ENCODE measurements at regions not wholly inside any gene's neighbourhood (a gene's known extent, or its start where the extent isn't known, plus 50 kb on each side); places are given as distances from the start of the nearest gene placed in this dataset.

GRCh38 chr4:182142176-182143085 lies 100.8 kb upstream of the TENM3 start:
- no peak for DNase-seq (ENCODE audit: low spot score)

DNA sequence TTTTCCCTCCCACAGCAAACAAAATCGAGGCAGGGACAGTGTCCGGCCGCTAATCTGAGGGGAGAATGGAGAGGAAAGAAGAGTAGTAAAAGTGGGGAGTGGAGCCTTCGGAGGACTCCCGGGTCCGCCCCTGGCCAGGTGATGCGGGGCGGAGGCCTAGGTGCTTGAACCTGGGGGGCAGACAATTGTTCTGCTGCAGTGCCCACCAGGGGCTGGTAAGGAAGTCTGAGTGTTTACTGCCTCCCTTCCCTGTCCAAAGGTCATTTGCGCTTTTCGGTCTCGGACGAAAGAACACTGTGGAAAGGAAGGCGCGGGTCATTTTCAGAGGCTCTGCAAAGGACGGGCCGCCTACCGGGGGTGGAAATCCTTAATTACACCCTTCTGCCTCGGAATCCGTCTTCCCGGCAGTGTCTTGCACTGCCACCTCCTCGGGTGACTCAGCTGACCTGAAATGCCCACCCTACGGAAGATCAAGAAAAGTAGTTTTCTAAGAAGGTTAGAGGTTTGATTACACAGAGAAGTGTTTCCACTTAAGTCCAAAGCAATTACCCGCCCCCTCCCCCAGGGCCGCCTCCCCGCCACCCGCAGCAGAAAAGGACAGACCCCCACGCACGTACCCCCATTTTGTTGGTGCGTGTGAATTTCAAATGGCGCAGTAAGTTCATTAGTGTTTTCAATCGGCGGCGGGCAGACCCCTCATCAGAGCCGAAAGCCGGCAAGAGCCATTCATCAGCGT lies 99.9 kb upstream of the TENM3 start:
- DNase-seq (ENCODE audit: low spot score), result no peak

GRCh38 chr4:182143822-182144625 lies 99.2 kb upstream of the TENM3 start:
- no peak for DNase-seq (ENCODE audit: low spot score)

DNA sequence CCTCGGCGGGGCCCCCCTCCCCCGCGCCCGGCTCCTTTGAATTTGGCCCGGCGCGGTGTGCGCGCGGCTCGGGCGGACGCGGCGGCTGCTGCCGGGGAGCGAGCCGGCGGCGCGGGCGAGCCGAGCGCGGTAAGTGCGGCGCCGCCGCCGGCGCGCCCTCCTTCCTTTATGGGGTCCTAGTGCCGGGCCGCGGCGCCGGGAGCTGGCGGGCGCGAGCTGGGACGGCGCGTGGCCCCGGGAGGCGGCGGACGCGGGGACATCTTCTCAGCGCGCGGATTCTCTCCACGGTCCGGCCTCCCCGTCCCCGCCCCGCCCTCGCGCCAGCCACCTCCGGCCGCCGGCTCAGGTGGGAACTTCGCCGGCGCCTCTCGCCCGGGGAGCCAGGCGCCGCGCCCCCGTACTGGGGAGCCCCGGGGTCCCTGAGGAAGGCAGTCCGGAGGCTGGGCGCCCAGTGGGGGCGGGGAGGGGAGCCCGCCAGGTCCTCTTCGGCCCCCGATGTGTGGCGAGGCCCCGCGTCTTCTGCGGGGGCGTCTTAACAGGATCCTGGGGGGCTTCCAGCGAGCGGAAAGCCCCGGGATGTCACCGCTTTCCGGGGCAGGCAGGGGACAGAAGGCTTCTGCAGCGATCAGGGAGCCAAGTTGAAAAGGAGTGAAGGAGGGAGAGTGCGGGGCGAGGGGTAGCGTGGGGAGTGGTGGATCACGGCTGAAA lies 98.4 kb upstream of the TENM3 start:
- DNase-seq (ENCODE audit: low spot score), result no peak

DNA sequence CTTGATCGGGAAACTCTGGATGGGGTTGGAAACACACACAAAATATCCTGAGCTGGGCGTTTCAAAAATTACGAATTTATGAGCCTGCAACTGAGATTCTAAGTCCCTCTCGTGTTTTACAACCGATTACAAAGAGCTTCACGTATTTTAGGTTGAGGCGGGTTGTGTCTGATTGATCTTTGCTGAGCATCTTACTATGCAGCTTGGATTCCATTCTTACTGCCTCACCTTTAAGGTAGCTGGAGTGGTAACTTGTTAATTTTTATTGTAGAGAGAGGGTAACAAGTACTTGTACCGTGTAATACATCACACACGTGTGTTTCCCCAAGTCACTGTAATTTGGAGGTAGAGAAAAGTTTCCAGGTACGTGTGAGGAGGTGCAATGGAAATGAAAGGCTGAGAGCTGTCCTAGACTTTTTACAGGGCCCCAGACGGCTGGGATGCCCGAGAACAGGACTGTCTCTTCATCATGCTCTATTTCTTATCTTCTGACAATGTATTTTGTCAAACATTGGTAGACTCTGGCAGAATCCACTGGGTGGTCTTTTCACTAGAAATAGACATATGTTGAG lies 97.8 kb upstream of the TENM3 start:
- DNase-seq (ENCODE audit: low spot score), result no peak

GRCh38 chr4:182147391-182147790 lies 95.8 kb upstream of the TENM3 start:
- DNase-seq (ENCODE audit: low spot score), result no peak

GRCh38 chr4:182150645-182151044 lies 92.6 kb upstream of the TENM3 start:
- no peak for DNase-seq (ENCODE audit: low spot score)

DNA sequence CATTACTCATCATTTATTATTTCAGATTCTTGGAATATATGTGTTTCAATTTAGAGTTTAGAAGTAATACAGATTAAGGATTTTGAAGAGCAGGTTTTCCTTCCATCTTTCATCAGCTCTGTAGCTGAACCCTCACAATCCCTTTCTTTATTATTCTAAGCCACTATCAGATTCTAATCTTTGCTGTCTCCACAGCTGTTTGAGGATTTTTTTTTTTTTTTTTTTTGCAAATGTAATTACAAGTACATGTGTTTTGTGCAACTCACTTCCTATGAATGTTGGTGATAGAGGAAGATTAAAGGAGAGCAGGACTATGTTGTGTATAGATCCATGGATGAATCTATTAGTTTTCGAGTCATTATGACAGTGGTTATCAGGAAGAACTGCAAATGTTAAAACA lies 87.4 kb upstream of the TENM3 start:
- no peak for DNase-seq (ENCODE audit: low spot score)

DNA sequence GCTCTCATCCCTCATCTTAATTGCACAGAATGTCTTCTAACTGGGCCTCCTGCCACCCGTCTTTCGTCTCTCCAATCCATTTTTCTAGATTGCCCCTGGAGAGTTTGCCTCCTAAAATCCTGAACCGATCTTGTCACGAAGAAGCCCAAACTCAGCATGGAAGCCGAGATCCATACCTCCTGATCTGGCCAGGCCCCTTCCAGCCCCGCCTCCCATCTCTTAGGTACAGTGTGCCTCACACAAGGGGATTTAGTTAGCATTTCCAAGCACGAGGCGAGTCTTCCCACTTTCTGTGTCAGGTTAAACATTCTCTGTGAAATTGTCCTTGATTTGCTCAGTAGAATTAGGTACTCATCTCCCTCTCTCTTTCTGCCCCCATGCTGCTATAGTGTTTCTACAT lies 80.0 kb upstream of the TENM3 start:
- no peak for DNase-seq (ENCODE audit: low spot score)

DNA sequence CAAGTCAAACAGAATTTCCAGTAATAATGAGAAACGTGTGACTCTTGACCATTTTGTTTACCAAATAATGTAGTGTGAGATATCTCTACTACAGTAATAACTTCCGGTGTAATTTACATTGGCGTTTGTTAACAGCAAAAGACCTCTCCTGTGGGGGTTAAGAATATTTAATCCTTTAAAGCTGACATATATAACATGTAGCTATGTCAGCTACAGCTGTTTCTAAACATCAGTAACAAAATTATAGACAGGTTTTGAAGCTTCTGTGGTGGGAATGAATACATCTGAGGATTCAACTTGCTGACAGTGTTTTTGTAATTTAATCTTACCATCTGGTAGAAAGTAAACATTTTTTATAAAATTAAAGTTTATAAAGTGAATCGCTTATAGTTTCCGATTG lies 73.6 kb upstream of the TENM3 start:
- DNase-seq (ENCODE audit: low spot score), result no peak

DNA sequence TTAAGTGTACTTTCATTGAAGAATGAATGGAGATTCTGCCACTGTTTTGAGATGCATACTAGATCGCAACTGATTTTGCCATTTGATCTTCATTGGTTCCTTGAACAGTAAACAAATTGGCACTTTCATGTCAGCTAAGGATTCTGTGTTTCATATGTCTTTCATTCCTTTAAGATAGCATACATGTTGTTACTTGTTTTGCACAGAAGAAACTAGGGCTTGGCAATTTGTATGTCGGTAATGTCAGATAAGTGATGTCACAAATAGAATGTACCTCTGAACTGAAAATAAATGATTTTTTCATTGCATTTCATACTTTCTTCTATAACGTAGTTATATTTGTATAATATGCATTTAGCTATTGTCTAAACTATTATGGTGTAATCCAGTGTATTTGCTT lies 73.2 kb upstream of the TENM3 start:
- DNase-seq (ENCODE audit: low spot score), result no peak

DNA sequence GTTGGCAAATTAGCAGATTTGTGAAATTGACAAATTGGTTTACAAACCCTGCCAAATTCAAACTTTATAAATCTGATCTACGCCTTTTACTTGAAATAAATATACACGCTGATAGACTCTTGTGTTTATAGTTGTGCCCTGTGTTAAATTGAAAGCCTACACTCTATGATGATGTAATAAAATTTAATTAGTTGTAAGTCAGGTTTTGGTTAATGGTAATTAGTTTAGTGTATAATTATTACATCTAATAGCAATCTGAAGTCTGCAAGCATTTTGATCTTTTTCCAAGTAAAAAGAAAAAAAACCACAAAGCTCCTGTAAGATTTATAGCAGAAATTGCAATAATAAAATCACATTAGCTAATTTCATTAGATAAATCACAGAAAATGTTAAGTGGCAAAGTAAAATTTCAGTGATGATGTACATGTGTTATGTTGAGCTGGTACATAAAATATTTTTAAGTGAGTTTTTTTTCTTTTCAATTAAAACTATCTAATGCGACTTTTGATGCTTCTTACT lies 72.7 kb upstream of the TENM3 start:
- no peak for DNase-seq (ENCODE audit: low spot score)

DNA sequence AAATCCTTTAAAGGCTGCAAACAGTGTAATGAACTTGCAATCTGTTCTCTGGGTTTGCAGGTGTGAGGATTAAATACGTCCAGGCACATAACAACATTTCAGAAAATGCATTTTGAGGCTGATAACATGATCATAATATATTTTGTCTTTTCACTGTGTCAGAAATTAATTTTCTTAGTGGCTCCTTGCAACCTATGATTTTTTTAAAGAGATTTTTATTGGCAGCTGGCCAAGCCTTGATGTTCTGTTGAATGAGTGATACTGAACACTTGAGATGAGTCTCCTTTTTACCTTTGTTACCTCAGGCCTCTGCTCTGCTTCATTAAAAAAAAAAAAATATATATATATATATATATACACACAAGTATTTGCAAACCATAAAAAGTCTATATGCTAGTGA lies 68.2 kb upstream of the TENM3 start:
- DNase-seq (ENCODE audit: low spot score), result no peak

- no peak for DNase-seq (ENCODE audit: low spot score)
These were observed 67.2 kb upstream of the TENM3 start for GRCh38 chr4:182175788-182176519.

GRCh38 chr4:182177166-182177565 lies 66.0 kb upstream of the TENM3 start:
- no peak for DNase-seq (ENCODE audit: low spot score)

DNA sequence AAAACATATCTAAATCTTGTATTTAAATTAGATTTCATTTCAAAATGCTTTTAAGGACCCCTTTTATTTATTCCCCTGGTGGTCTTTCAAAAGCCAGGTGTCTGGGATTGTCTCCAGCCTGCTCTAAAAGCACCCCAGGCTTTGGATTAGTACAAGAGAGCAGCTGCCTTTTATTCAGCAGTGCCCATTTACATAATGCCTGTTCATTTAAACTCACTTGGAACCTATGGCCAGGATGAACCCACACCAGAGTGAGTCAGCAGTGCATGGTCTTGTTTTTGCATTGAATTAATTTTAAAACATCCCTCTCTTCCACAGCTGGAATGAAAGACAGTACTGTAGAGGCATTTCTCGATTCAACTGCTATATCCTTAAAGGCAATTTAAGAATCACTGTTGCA lies 64.1 kb upstream of the TENM3 start:
- DNase-seq (ENCODE audit: low spot score), result no peak

GRCh38 chr4:182179751-182180150 lies 63.5 kb upstream of the TENM3 start:
- no peak for DNase-seq (ENCODE audit: low spot score)

DNA sequence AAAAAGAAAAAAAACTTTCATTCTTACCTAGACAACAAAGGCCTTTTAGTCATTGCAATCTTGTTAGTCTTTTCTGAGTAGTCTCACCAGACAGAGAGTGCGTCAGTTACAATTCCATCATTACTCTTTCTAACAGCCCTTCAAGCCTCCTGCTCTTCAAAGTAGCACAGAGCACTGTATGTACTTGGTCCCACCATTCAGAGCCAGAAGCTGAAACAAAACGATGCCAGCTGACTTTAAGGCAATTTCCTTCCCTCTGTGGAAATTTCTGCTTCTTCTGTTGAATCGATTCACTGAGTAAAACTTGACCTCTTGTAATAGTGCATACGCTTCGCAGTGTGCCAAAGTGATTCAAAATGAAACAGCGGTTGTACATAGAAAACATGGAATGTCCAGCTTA lies 57.7 kb upstream of the TENM3 start:
- DNase-seq (ENCODE audit: low spot score), result no peak

GRCh38 chr4:182187674-182188073 lies 55.5 kb upstream of the TENM3 start:
- DNase-seq (ENCODE audit: low spot score), result no peak

GRCh38 chr4:182188622-182189021 lies 54.6 kb upstream of the TENM3 start:
- no peak for DNase-seq (ENCODE audit: low spot score)

All from germinal center (tissue), 1 donor.